ENCODE measurements at regions not wholly inside any gene's neighbourhood (a gene's known extent, or its start where the extent isn't known, plus 50 kb on each side); places are given as distances from the start of the nearest gene placed in this dataset.

GRCh38 chr10:57905010-57905409 lies 362.7 kb downstream of the IPMK start:
- Histone ChIP-seq H3K36me3 (ENCODE audit: insufficient read depth) (no peaks in the 10 kb centered on the region), H3K27ac (ENCODE audit: low read depth) (no peak overlapping the region), H3K4me2 (no peak overlapping the region), H3K4me3 (no peak overlapping the region), H2AFZ (no peak overlapping the region), H3K79me2 (replicated peaks; ENCODE audit: insufficient read depth) (no peaks in the 10 kb centered on the region), H3F3A (replicated peaks; ENCODE audit: low read depth) (no peaks in the 10 kb centered on the region), H4K20me1 (replicated peaks; ENCODE audit: insufficient read depth) (no peaks in the 10 kb centered on the region), H3K9me2 (ENCODE audit: insufficient read depth) (no peaks in the 10 kb centered on the region), H3K27me3 (ENCODE audit: insufficient read depth) (no peaks in the 10 kb centered on the region), H3K4me1 (ENCODE audit: insufficient read depth) (no peaks in the 10 kb centered on the region)
- no peak for DNase-seq (ENCODE audit: low spot score)
- no peak overlapping the region for H3K4me3 Mint-ChIP-seq
- no peaks in the 10 kb centered on the region for H3K27me3 Mint-ChIP-seq (ENCODE audit: insufficient read depth, low read depth, poor library complexity)
- no peak for TF ChIP-seq STAT1 (IDR thresholded peaks at IDR 0.05; ENCODE audit: unreplicated experiment)
- no peak overlapping the region for H3K27ac Mint-ChIP-seq
- peaks cover 11% of the 10 kb centered on the region; the same call in 2 of the 3 replicates for H3K9me3 Mint-ChIP-seq
- ATAC-seq = no peak
- peaks cover 5% of the 10 kb centered on the region; the same call in 1 of the 3 replicates for H3K4me1 Mint-ChIP-seq
- H3K36me3 Mint-ChIP-seq (ENCODE audit: low read depth) = peaks cover 8% of the 10 kb centered on the region; the same call in 1 of the 3 replicates

- Histone ChIP-seq H2AFZ (0 out of 2 replicates have a peak overlapping the region, but pooled peaks have one; percentile 52), H3K4me3 (no peak overlapping the region), H3K4me2 (peak overlapping the region; percentile 41; the same call in 1 of the 2 replicates), H3K4me1 (ENCODE audit: insufficient read depth) (peaks cover 9% of the 10 kb centered on the region), H3K27ac (ENCODE audit: low read depth) (peak overlapping the region; percentile 56; the same call in 1 of the 2 replicates), H3F3A (replicated peaks; ENCODE audit: low read depth) (no peaks in the 10 kb centered on the region), H4K20me1 (replicated peaks; ENCODE audit: insufficient read depth) (no peaks in the 10 kb centered on the region), H3K27me3 (ENCODE audit: insufficient read depth) (no peaks in the 10 kb centered on the region), H3K9me2 (ENCODE audit: insufficient read depth) (peaks cover 6% of the 10 kb centered on the region; the same call in 1 of the 2 replicates), H3K36me3 (ENCODE audit: insufficient read depth) (peaks cover 3% of the 10 kb centered on the region), H3K79me2 (replicated peaks; ENCODE audit: insufficient read depth) (no peaks in the 10 kb centered on the region)
- DNase-seq (ENCODE audit: low spot score) = peak; percentile 79
- Mint-ChIP-seq H3K27me3 (ENCODE audit: insufficient read depth, low read depth, poor library complexity) (peaks cover 3% of the 10 kb centered on the region), H3K27ac (peak overlapping the region; percentile 51; the same call in 1 of the 2 replicates), H3K36me3 (ENCODE audit: low read depth) (peaks cover 30% of the 10 kb centered on the region; the same call in 2 of the 3 replicates), H3K9me3 (peaks cover 29% of the 10 kb centered on the region; the same call in 2 of the 3 replicates), H3K4me1 (peaks cover 21% of the 10 kb centered on the region), H3K4me3 (no peak overlapping the region)
- ATAC-seq = peak; percentile 89
- TF ChIP-seq ZNF462 (CRISPR knock-in tag; IDR thresholded peaks at IDR 0.05) (peak; percentile 37; the same call in 1 of the 2 replicates), STAT1 (IDR thresholded peaks at IDR 0.05; ENCODE audit: unreplicated experiment) (no peak), ZNF114 (CRISPR knock-in tag; IDR thresholded peaks at IDR 0.05) (no peak), EZH2 (IDR thresholded peaks at IDR 0.05; ENCODE audit: low read depth, unreplicated experiment) (no peak), POLR2AphosphoS5 (IDR thresholded peaks at IDR 0.05; ENCODE audit: low read depth) (0 out of 2 replicates have a peak, but pooled peaks have one; percentile 21)
These were observed 369.5 kb downstream of the IPMK start for GRCh38 chr10:57898231-57898630.
